Lower lobe of right lung (tissue), 2 donors: ENCODE measurements at regions not wholly inside any gene's neighbourhood (a gene's known extent, or its start where the extent isn't known, plus 50 kb on each side); places are given as distances from the start of the nearest gene placed in this dataset.

ENCODE experiments used
- ATAC-seq, 2 donors: fragments of 200-7000 bp; cut with Tn5 transposase; one replicate each; pipeline ENCODE4 v1.9.1; 2020 to 2022; ENCODE audit warnings: mild to moderate bottlenecking in 2 of 2, moderate library complexity in 2 of 2
- DNase-seq: peaks from one replicate; pipeline ENCODE4 v3.0.0-alpha.2; 2020
- H3K27ac ChIP-seq: fragments of 200-600 bp; one replicate; pipeline ENCODE4 v1.8.0; 2022
- H3K27me3 ChIP-seq: fragments of 200-600 bp; one replicate; pipeline ENCODE4 v1.8.0; 2022; ENCODE audit warnings: low read depth
- H3K36me3 ChIP-seq: fragments of 200-600 bp; one replicate; pipeline ENCODE4 v1.8.0; 2022; ENCODE audit warnings: mild to moderate bottlenecking
- H3K4me1 ChIP-seq: fragments of 200-600 bp; one replicate; pipeline ENCODE4 v1.8.0; 2022
- H3K4me3 ChIP-seq: fragments of 200-600 bp; one replicate; pipeline ENCODE4 v1.8.0; 2022; ENCODE audit warnings: mild to moderate bottlenecking
- H3K9me3 ChIP-seq: fragments of 200-600 bp; one replicate; pipeline ENCODE4 v1.8.0; 2022
- intact Hi-C: fragments of 100-400 bp; cut with DNase I; formaldehyde crosslinking; loops from one replicate; pipeline ENCODE4 v1.11.0; 2022
- TF ChIP-seq, protein P1 (sequence below): fragments of 200-600 bp; IDR thresholded peaks from one replicate; pipeline ENCODE4 v1.8.0; 2022; ENCODE audit warnings: antibody characterized with exemption, mild to moderate bottlenecking
- donor health status: DM: no; HTN: yes; CAD: no; lungs with severe emphysema.

DNA sequence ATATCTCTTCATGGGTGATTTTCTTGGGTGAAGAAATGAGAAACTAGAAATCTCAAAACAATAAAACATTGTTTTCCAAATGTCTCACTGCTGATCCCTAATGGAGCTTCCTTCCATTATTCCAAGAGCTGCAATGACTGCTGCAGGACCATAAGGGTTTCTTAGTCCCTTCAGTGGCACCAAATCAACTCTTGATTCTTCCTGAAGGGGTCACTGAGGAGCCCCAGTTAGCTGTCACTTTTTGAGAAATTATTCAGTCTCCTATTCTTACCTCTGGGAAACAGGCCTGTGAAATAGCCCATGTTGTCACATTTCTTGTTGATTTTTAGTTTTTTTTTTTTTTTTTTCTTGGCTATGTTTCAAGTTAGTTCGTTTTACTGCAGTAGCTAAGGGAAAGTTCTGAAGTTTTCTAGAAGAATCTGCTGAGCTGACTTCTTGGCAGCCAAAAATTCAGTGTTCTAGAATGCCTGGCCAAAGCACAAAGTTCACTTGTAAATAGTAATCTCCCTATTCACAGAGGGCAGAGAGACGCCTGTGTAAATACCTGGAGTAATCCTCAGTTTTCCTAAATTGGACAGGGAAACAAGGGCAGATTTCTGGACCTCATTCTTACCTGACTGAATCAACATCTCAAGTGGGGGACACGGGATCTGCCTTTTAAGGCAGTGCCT, 480.0 kb downstream of the RIT2 start:
- Histone ChIP-seq H3K36me3 (no peaks in the 10 kb centered on the region), H3K4me1 (no peaks in the 10 kb centered on the region), H3K27ac (no peak overlapping the region), H3K9me3 (no peaks in the 10 kb centered on the region), H3K27me3 (no peaks in the 10 kb centered on the region), H3K4me3 (no peak overlapping the region)
- ATAC-seq = no peak
- intact Hi-C loops = no loop called here
- DNase-seq = no peak
- TF ChIP-seq, protein P1, sequence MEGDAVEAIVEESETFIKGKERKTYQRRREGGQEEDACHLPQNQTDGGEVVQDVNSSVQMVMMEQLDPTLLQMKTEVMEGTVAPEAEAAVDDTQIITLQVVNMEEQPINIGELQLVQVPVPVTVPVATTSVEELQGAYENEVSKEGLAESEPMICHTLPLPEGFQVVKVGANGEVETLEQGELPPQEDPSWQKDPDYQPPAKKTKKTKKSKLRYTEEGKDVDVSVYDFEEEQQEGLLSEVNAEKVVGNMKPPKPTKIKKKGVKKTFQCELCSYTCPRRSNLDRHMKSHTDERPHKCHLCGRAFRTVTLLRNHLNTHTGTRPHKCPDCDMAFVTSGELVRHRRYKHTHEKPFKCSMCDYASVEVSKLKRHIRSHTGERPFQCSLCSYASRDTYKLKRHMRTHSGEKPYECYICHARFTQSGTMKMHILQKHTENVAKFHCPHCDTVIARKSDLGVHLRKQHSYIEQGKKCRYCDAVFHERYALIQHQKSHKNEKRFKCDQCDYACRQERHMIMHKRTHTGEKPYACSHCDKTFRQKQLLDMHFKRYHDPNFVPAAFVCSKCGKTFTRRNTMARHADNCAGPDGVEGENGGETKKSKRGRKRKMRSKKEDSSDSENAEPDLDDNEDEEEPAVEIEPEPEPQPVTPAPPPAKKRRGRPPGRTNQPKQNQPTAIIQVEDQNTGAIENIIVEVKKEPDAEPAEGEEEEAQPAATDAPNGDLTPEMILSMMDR = no peak

GRCh38 chr18:42636309-42636708, 479.2 kb downstream of the RIT2 start:
- no peaks in the 10 kb centered on the region for H3K9me3 ChIP-seq
- H3K4me1 ChIP-seq = no peaks in the 10 kb centered on the region
- TF ChIP-seq, protein P1 = no peak
- no peaks in the 10 kb centered on the region for H3K27me3 ChIP-seq
- ATAC-seq (no peak), DNase-seq (no peak)
- no peak overlapping the region for H3K27ac ChIP-seq
- intact Hi-C loops = no loop called here
- no peaks in the 10 kb centered on the region for H3K36me3 ChIP-seq
- H3K4me3 ChIP-seq = no peak overlapping the region

GRCh38 chr18:42640160-42640559, 475.3 kb downstream of the RIT2 start:
- no peak for DNase-seq
- Histone ChIP-seq H3K4me3 (no peak overlapping the region), H3K4me1 (no peaks in the 10 kb centered on the region), H3K36me3 (no peaks in the 10 kb centered on the region), H3K27ac (no peak overlapping the region), H3K9me3 (no peaks in the 10 kb centered on the region), H3K27me3 (no peaks in the 10 kb centered on the region)
- TF ChIP-seq, protein P1 = no peak
- ATAC-seq = no peak
- intact Hi-C loops = no loop called here

- Histone ChIP-seq H3K4me1 (no peaks in the 10 kb centered on the region), H3K36me3 (no peaks in the 10 kb centered on the region), H3K9me3 (no peaks in the 10 kb centered on the region), H3K4me3 (no peak overlapping the region), H3K27me3 (no peaks in the 10 kb centered on the region), H3K27ac (no peak overlapping the region)
- TF ChIP-seq, protein P1 = no peak
- intact Hi-C loops = no loop called here
- no peak for DNase-seq
- no peak for ATAC-seq
Observed at GRCh38 chr18:42641996-42642395, 473.5 kb downstream of the RIT2 start.

DNA sequence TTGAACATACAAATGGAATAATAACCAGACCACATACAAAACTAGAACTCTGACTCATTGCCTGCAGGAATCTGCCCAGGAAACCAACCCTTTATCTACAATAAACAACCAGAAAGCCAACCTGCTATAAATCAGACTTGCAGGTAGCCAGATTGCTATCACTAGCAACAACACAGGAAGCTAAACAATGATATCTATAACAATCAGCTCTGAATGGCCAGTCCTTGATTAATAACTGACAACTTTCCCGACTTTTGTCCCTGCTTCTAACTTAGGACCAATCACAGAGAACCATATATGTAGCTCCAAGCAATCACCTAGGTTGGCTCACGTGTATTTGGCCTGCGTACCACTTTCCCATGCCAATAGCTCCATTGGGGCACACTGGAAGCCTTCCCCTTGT, 470.8 kb downstream of the RIT2 start:
- no peaks in the 10 kb centered on the region for H3K27me3 ChIP-seq
- no peaks in the 10 kb centered on the region for H3K4me1 ChIP-seq
- DNase-seq (no peak), ATAC-seq (no peak)
- no peaks in the 10 kb centered on the region for H3K36me3 ChIP-seq
- intact Hi-C loops = no loop called here
- TF ChIP-seq, protein P1 = no peak
- H3K27ac ChIP-seq = no peak overlapping the region
- H3K9me3 ChIP-seq = no peaks in the 10 kb centered on the region
- no peak overlapping the region for H3K4me3 ChIP-seq
